Ureter (tissue), 1 donor: ENCODE measurements at regions not wholly inside any gene's neighbourhood (a gene's known extent, or its start where the extent isn't known, plus 50 kb on each side); places are given as distances from the start of the nearest gene placed in this dataset.

Source experiments
- DNase-seq: peaks from one replicate; pipeline ENCODE4 v3.0.0-alpha.2; 2020; ENCODE audit warnings: low spot score
- donor health status: DM: yes; HTN: yes; CAD: no.

DNA sequence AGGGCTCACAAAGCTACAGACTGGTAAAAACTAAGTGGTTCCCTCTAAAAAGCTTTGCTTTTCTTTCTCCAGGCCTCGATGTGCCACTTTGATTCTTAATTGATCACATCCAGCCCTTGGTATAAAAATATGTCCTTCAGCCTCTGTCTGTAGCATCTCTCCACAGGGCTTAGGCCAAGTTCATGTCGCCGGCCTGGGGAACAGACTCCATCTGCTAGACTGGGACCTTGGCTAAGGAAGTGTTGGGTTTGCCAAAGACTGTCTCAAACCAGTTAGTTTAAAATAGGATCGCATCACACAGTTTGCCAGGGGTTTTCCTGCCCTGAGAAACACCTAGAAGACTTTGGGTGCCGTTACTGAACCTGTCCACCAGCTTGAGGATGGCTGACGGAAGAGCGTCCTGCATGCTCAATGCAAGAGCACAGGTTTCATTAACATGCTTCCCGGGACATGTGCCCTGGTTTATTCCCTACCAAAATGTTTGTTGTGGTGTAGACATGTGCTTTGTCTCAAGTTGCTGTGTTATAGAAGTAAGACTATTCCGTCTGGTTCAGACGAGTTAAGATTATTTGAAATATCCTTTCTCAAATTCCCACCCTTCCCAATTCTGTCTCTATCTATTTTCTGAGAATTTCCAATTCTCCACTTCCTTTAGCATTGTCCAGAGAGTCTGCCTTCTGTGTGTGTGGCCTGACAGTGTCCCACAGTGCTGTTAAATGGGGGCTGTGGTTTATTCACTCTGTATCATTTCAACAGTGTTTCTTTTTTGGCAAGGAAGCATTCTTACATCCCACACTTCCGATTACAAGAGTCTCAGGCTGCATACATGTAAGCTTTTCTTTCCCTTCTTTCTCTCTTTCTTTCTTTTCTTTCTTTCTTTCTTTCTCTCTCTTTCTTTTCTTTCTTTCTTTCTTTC is 334.7 kb downstream of the INHBA start:
- DNase-seq, result no peak

DNA sequence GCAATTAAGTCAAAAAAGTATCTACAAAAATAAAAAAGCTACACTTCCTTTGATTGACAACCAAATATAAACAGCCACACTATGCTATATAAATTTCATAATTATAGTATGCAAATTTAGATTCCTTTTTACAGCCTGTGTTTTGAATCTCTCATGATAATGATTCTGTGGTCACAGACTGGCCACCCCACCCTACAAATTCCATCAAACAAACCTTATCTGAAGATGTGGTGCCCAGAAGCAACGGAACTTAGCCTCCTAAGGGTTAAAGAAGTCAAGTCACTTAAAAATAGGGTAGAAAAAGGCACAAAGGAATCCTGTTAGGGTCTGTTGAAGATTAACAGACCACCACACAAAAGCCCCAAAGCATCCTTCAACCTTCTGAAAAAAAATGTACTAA is 351.8 kb downstream of the INHBA start:
- DNase-seq, result no peak

DNA sequence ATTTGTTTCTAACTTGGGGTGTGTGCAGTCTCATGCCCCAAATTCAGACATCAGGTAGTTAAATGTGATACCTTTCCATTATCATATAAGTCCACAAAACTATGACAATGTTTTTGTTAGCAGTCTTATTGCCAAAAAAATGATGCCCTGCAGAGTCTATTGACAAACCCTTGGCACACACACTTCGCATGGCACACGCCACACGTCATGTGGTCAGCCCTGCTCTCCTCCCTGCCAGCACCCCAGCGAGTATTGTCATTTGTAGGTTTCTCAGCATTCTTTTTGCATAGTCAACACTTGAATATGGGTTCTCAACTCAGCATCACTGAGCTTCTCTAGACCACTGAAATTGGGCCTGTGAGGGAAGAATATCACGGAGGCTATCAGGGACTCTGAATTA is 356.0 kb downstream of the INHBA start:
- DNase-seq, result no peak

DNA sequence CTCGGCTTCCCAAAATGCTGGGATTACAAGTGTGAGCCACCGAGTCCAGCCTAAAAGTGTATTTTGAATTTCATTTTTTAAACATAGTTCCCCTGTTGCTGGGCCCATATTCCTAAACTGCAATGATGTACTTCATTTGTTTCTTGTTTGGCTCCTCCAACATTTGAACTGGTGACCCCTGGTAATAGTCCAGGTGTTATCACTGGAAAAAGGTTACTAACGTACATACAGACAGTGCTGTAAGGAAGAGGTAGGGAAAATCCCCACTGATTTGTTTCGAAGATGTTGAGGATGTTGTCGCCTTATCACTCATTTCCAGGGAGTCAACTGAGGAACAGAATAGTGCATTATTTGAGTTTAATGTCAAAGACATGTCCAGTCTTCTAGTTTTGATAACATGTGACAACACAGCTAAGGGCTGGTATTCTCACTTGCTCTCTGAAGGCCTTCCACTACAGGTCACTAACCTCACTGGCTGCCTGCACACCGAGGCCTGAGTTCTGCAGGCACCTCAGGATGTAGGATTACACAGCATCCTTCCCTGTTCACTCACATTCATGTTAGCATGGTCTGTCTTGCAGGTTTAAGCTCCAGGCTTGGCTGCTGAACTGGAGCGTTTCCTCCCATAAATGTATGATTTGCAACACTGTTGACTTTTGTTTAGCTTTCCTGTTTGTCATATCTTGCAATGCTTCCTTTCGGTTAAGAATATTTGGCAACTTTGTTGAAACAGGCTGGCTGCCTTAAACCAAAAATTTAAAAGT is 362.8 kb downstream of the INHBA start:
- no peak for DNase-seq

DNA sequence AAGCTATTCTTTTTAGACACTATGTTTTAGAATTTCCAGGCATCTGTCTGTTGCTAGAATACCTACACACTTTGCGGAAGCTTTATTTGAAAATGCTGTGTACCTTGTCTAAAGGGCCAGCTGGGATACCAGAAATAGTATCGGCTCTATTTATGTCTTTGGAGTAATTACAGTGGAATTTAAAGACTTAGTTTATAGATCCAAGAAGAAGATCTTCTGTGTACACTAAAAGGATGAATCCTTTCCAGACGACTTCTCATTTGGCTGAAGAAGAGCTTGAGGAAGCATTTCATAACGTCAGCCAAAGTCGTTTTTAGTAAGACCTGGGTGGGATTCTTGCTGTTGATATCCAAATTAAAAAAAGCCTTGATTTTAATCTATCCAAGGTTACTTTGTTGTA is 365.9 kb downstream of the INHBA start:
- no peak for DNase-seq

DNA sequence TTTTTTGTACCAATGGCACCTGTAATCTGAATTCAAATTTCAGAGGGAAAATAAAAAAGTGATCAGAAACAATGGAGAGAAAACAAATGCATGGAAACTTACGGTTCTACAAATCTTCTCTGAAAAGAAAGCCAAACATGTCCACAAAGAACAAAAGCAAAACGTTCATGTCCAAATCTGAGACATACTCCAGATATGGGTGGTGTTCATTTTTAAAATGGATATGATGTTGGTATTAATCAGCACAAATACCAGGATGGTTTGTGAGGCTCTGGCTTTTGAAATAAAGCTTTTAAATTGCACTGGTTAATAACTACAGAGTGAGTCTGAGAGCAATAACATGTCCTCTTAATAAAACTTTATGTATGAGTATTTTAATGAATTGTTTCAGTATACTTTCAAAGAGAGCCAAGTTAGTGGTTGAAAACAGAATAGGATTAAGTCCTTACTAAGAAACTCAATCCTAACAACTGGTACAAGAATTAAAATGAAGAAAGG is 366.4 kb downstream of the INHBA start:
- DNase-seq, result no peak

DNA sequence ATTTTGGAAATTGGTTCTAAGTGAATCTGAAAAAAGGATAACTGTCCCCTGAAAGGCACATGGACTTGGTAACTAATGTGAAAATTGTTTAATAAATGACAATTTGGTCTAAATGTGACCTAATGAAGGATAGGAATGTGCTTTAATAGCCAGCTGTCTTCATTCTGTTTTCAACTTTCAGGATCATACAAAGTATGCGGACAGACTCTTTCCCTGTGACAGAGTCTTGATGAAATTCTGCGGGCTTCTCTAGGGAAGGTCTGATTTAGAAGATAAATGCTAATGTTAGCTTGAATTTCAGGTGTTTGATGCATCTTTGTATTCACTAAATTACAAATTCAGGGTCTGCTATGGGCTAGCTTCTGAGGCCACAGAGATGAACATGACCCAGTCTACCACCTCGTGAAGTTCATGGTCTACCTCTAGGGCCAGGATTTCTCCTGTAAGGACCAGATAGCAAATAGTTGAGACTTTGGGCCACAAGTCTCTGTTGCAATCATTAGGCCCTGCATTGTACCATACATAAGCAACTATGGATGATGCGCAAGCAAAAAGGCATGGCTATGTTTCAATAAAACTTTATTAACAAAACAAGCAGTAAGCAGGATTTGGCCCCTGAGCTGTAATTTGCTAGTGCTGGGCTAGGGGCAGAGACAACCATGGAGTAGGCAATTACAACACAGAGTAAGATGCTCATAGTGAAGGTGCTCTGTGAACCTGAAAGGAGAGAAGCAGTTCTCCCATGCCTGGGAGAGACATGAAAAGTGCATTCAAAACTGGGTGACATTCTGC is 368.6 kb downstream of the INHBA start:
- no peak for DNase-seq

DNA sequence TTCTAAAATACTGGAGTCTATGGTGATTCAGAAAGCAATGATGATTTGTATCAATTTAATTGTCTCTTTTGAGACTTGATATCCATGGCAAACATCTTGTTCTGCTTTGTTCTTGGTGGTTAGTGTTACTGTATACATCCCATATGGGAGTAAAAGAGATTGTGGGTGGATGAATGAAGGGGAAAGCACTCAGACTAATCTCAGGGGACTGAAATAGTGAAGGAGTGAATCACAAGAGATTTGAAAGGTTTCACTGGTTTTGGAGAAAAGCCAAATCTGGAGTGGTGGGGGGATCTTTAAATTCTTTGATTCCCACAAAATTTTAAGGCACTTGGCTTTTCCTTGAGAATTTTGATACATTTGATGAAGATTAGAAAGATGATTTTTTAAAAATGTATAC is 369.4 kb downstream of the INHBA start:
- DNase-seq, result no peak

DNA sequence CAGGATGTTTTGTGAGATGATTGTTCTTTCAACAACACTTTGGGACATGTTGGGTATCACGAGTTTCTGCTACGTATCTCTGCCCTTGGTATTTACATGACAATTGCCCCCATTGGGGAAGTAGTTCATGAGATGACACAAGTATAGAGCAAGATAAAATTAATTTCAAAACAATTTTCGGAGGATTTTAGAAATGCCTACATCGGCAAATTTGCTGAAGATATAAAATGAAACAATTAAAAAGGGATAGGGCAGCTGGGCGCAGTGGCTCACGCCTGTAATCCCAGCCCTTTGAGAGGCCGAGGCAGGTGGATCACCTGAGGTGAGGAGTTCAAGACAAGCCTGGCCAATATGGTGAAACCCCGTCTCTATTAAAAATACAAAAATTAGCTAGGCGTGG is 371.7 kb downstream of the INHBA start:
- DNase-seq, result no peak

DNA sequence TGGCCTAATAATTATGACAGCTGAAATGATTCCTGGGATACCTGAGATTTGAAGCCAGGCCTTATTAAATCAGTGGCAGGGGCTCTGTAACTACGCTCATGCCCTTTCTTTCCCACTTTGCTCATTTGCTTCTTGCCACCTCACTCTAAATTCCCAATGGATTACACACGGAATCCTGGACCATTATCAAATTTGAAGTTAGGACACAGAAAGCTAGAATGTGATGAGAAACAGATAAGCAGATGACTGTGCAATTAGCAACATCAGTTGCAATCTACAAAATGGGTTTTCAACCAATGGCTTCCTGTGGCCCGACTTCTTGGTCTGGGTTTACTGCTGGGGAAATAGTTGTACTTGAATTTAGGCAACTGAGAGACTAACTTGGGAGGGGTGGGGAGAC is 374.3 kb downstream of the INHBA start:
- DNase-seq, result no peak

DNA sequence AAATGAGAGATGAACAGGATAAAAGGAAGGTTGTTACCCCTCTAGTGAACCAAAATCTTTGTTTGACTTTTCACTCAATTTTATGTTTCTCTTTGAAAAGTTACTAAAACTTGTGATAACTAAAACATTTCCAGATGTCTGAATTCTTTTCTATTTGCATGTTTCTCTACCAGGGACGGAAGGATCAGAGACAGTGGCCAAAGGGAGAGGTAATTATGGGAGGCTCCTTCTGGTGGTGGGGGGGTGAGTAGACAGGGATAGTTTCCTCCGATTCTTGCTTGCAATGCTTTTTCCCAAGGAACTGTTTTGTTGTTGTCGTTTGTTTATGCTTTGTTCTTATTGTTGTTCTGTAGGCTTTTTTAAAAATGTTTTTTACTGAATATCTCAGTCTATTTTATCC is 374.8 kb downstream of the INHBA start:
- no peak for DNase-seq

DNA sequence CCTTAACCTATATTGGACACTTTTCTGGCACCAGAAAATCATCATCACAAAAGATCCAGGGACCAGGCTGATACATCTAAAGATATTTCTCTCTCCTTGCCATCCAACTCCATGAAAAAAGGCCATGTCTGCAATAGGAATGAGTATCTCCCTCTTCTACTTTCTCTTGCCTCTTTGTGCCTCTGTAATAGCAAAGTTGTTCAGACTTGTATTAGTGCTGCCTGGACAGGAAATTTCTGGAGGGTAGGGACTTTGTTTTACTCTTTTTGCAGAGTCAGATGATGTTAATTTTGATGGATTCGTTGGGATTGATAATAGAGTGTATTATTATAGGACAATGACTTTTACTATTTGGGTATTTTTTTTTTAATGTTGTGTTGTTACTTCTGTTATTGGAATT is 376.3 kb downstream of the INHBA start:
- no peak for DNase-seq

DNA sequence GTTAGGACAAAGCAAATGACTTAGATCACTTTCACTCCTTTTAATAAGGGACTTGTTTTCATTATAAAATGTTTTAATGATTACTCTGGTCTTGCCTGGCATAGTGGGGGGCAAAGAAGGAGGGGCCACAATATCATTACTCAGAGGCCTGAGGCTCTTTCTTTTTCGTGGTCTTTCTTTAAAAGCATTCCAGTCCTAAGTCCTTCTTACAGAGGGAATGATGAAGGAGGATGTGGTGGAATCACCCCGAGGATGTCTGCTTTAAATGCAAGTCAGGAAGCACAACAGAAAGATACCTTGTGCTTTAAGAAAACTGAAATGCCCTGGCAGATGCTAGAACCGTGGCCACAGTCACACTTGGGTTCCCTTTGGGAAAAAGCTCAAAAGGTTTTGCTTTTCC is 379.1 kb downstream of the INHBA start:
- no peak for DNase-seq

DNA sequence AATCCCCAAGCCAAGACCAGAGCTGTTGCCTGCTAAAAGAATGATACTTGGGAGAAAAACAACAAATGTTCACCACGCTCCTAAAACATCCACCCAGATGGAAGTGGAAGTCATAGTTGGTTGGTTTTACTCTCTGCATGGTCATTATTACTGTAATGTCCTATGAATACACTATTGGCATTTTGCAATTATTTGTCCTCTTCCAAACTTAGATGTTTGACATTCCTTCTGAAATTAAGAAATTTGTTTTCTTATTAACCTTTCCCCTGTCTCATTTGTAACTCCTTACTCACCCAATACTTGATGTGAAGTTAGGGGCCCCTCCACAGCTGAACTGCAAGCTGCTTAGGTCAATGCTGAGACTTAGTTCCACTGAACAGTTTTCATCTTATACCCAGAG is 383.3 kb downstream of the INHBA start:
- DNase-seq, result no peak

DNA sequence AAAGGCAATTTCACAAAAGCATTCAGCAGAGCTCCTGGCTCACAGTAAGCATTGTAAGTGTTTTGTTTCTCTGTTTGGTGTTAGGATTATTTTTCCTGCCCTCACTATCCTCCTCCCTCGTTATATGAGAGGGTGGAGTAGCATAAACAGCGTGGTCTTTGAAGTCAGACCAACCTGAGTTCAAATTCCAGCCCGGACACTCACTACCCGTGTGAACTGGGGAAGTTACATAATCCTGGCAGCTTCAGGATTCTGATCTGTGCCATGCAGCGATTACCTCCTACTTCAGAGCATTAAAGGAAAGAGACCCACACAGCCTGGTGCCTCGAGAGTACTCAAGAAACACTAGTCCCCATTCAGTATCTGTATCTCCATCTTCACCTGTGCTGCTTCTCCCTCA is 386.5 kb downstream of the INHBA start:
- no peak for DNase-seq

DNA sequence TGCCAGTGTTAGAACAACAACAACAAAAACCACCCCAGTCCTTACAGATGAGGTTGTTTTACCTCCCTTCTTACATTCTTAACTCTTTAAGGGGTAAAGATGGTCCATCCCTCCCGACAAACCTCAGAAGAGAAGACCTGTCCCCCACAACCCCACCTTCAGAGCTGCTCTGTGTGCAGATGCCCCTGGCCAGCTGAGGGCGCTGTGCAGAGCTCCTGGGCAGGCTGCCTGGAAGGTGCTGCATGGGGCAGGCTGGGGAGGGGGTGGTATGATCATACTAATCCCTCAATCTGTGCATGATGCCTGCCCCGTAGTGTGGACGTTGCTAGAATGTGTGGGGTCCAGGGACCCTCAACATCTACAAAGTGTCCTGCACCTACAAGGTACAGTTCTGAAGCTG is 387.1 kb downstream of the INHBA start:
- DNase-seq, result no peak

DNA sequence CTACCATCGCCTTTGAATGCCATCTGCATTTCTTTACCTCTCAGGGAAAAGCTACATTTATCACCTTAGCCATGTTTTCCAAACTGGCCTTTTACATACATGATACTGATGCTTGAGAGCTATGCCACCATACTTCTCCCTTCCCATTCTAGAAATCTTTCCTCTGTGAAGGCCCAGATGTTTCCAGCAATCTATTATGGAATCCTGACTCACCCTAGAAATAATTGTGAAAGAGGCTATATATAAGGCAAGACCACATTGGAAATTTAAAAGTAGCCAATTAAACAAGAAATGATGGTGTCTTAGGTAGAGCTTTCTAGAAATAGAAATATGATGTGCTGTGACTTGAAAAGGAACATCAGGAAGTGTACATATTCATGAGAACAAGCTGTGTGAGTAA is 389.7 kb downstream of the INHBA start:
- no peak for DNase-seq

DNA sequence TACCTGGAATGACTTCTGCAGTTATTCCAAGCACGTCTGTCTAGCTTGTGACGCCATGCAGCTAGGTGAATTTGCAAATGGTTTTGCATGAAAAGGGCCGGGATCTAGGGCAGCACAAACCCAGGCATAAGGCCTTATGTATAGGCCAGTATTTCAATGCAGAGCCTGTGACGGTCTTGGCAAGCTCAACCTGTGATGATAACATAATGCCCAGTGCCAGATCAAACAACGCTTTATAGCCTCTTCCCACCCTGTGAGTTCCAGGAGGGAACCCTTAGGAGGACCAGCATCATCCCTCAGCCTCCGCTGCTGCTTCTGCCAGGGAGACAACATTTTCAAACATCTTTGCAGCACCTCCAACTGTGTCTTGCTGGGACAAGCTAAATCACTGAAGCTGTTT is 390.7 kb downstream of the INHBA start:
- DNase-seq, result no peak

DNA sequence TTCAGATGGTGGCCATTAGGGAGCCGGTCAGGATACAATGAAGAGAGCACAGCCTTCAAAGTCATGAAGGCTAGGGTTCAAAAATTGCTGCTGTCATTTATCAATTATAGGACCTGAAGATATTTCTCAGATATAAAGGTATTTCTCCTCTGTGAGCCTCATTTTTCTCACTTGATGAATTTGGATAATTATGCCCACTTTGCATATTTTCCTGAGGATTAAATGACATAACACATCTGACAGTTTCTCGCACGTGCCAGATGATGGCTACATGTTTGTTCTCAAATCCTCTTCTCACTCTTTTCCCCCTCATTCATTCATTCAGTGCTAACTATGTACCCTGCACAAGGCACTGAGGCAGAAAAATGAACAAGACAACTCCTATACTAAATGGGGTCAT is 391.6 kb downstream of the INHBA start:
- no peak for DNase-seq

DNA sequence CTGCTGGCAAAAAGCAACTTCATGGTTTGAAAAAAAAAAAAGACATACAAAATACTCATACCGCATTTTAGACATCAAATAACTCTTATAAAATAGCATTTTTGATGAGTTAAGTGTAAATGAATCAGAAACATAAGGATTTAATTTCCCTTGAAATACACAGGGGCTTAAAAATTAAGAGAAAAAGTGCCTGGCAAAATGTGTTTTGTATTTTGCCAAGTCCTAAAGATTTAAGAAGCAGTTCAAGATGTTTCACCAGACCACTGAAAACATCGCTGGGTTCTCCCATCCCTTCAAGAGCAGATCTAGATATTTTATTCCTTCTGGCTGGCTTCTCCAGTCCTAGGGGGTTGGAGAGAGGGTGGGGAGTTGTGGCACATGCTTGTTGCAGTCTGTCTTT is 396.4 kb downstream of the INHBA start:
- no peak for DNase-seq

DNA sequence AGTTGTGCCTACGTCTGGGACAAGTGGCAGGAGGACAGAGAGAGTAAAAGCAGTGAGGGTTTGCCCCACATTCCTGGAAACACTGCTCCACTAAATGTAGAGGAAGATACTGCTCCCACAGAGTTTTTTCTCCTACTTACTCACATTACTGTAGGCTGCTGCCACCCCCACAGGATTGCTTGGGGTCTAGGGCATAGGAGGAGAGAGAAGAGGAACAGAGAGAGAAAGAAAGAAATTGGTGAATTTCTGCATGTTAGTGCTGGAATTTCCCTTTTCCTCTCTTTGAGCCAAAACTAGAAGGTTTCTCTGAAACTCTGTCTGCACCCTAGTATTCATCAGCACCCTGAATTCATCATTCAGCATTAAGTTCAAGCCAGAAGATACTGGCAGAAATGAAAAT is 397.9 kb downstream of the INHBA start:
- no peak for DNase-seq

DNA sequence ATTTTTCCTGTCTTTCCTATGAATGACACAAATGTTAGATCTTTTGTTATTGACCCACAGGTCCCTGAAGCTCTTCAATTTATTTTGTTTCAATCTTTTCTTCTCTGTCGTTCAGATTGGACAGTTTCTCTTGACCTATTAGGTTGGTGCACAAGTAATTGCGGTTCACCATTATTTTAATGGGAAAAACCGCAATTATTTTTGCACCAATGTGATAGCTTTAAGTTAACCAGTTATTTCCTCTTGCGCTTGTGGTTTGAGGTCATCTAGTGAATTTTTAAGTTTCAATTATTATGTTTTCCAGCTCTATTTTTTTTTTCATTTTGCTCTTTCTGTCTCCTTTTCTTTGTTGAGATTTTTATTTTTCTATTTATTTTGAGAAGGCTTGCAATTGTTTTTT is 399.2 kb downstream of the INHBA start:
- no peak for DNase-seq
